Chondrocyte (in vitro differentiated cells): ENCODE measurements at regions not wholly inside any gene's neighbourhood (a gene's known extent, or its start where the extent isn't known, plus 50 kb on each side); places are given as distances from the start of the nearest gene placed in this dataset.

ENCODE experiments used
- DNase-seq: peaks from one replicate; pipeline ENCODE4 v3.0.0; 2021; ENCODE audit warnings: mixed read lengths, low spot score
- H3K27ac Mint-ChIP-seq: one replicate; pipeline ENCODE4 v1.8.0; 2021; ENCODE audit warnings: mild to moderate bottlenecking, moderate library complexity, mixed read lengths; ENCODE audit not compliant: unreplicated experiment
- H3K27me3 Mint-ChIP-seq: 2 replicates; pipeline ENCODE4 v1.8.0; 2021; ENCODE audit warnings: low read depth, mixed read lengths
- H3K36me3 Mint-ChIP-seq: 2 replicates; pipeline ENCODE4 v1.8.0; 2021; ENCODE audit warnings: low read depth, mixed read lengths
- H3K4me1 Mint-ChIP-seq: 2 replicates; pipeline ENCODE4 v1.8.0; 2021; ENCODE audit warnings: low read depth, mild to moderate bottlenecking, mixed read lengths
- H3K4me3 Mint-ChIP-seq: one replicate; pipeline ENCODE4 v1.8.0; 2021; ENCODE audit warnings: mild to moderate bottlenecking, moderate library complexity, mixed read lengths; ENCODE audit not compliant: unreplicated experiment
- H3K9me3 Mint-ChIP-seq: 2 replicates; pipeline ENCODE4 v1.8.0; 2021; ENCODE audit warnings: low read depth, mixed read lengths
- TF ChIP-seq, protein P1 (sequence below): fragments of 200-600 bp; sonication (generic); IDR thresholded peaks from 2 replicates; pipeline ENCODE4 v1.5.0; 2021; ENCODE audit warnings: antibody characterized with exemption, mild to moderate bottlenecking, moderate library complexity

DNA sequence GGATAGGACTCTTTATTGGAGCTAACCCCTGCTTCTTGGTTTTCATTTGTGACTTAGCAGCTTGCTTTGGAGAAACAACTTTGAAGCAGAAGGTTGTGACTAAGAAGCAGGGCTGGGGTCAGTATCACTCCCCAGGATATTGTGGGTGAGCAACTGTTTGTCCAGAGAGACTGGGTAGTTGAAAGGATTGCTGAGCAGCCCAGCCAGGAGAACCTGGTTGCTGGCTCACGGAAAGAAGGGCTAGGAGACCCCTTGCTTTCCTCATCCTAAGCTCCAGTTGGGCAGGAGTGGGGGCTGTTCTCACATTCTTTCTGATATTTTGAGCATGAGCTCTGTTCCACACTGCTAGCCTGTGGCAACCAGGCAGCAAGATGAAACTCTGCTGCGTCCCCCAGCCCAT, 151.2 kb downstream of the CBLN1 start:
- Mint-ChIP-seq H3K27me3 (no peaks in the 10 kb centered on the region), H3K9me3 (peaks cover 9% of the 10 kb centered on the region), H3K36me3 (no peaks in the 10 kb centered on the region), H3K4me1 (no peaks in the 10 kb centered on the region), H3K4me3 (no peak overlapping the region), H3K27ac (no peak overlapping the region)
- TF ChIP-seq, protein P1, sequence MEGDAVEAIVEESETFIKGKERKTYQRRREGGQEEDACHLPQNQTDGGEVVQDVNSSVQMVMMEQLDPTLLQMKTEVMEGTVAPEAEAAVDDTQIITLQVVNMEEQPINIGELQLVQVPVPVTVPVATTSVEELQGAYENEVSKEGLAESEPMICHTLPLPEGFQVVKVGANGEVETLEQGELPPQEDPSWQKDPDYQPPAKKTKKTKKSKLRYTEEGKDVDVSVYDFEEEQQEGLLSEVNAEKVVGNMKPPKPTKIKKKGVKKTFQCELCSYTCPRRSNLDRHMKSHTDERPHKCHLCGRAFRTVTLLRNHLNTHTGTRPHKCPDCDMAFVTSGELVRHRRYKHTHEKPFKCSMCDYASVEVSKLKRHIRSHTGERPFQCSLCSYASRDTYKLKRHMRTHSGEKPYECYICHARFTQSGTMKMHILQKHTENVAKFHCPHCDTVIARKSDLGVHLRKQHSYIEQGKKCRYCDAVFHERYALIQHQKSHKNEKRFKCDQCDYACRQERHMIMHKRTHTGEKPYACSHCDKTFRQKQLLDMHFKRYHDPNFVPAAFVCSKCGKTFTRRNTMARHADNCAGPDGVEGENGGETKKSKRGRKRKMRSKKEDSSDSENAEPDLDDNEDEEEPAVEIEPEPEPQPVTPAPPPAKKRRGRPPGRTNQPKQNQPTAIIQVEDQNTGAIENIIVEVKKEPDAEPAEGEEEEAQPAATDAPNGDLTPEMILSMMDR: no peak
- no peak for DNase-seq

DNA sequence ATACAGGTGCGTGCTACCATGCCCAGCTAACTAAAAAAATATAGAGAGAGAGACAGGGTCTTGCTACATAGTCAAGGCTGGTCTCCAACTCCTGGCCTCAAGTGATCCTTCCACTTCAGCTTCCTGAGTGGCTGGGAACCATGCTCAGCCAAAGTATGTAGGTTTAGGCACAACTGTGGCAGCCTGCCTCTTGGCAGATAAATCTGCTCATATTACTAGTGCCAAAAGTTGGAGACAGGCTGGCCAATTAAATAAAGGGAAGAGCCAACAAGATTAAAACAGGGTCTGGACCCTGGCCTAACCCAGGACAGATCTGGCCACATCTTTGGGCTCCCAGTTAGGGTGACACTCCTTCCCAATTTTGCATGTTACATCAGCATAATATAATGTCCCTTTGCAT, 151.7 kb downstream of the CBLN1 start:
- Mint-ChIP-seq H3K27ac (no peak overlapping the region), H3K27me3 (no peaks in the 10 kb centered on the region), H3K4me3 (no peak overlapping the region), H3K9me3 (peaks cover 9% of the 10 kb centered on the region), H3K4me1 (no peaks in the 10 kb centered on the region), H3K36me3 (no peaks in the 10 kb centered on the region)
- DNase-seq: no peak
- TF ChIP-seq, protein P1: no peak

DNA sequence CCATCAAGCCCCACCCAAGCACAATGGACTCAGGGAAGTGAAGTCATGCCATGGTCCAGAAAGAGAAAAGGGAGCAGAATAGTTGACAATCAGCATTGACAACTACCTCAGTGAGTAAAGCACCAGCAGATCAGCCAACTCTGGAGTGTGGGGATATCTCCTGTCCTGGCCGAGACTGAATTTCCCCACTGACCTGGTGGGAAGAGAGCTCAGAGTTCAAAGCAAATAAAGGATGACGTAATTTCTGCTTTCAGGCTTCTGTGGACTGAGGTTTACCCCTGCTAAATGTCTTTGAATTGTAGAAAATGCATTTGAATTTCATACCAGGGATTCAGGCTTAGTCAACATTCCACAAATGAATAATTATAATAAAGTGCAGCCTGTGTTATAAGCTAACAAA, 152.9 kb downstream of the CBLN1 start:
- H3K4me1 Mint-ChIP-seq: no peaks in the 10 kb centered on the region
- no peaks in the 10 kb centered on the region for H3K36me3 Mint-ChIP-seq
- no peak overlapping the region for H3K4me3 Mint-ChIP-seq
- DNase-seq: no peak
- H3K9me3 Mint-ChIP-seq: peaks cover 6% of the 10 kb centered on the region
- TF ChIP-seq, protein P1: no peak
- no peaks in the 10 kb centered on the region for H3K27me3 Mint-ChIP-seq
- H3K27ac Mint-ChIP-seq: no peak overlapping the region

DNA sequence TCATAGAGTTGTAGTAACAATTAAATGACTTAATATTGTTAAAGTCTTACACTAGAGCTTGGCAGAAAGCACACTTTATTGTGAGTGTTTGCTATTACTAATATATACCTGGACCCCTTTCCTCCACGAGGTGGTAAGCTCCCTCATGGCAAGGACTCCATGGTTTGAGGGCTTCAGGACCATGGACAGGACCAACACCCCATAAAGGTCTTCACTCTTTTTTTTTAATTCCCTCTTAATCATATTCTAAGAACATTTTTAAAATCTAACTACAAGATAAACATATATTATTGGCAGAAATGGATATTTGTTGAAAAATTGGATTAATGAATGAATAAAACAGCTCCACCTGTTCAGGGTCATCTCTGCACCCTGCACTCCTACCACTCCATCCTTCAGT, 154.5 kb downstream of the CBLN1 start:
- DNase-seq: no peak
- H3K27ac Mint-ChIP-seq: no peak overlapping the region
- H3K27me3 Mint-ChIP-seq: peaks cover 1% of the 10 kb centered on the region
- H3K4me3 Mint-ChIP-seq: no peak overlapping the region
- H3K36me3 Mint-ChIP-seq: no peaks in the 10 kb centered on the region
- H3K9me3 Mint-ChIP-seq: peaks cover 3% of the 10 kb centered on the region
- H3K4me1 Mint-ChIP-seq: no peaks in the 10 kb centered on the region
- TF ChIP-seq, protein P1: no peak

DNA sequence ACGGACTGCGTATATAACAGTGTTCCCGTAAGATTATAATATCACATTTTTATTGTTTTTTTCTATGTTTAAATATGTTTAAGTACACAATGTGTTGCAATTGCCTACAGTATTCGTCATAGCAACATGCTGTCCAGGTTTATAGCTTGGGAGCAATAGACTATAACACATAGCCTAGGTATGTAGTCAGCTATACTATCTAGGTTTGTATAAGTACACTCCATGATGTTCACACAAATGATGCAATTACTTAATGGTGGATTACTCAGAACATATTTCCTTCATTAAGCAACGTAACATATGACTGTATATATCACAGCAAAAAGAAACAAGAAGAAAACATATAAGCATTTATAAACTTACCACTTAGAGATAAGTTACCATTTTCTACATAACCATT, 160.0 kb downstream of the CBLN1 start:
- Mint-ChIP-seq H3K4me3 (no peak overlapping the region), H3K27me3 (peaks cover 1% of the 10 kb centered on the region), H3K9me3 (peaks cover 7% of the 10 kb centered on the region), H3K4me1 (no peaks in the 10 kb centered on the region), H3K36me3 (no peaks in the 10 kb centered on the region), H3K27ac (no peak overlapping the region)
- no peak for DNase-seq
- TF ChIP-seq, protein P1: no peak
